ENCODE measurements at regions not wholly inside any gene's neighbourhood (a gene's known extent, or its start where the extent isn't known, plus 50 kb on each side); places are given as distances from the start of the nearest gene placed in this dataset.

- DNase-seq (ENCODE audit: low spot score), result no peak
- CTCF ChIA-PET, result no interaction called here
- H3K9me3 ChIP-seq (ENCODE audit: low read depth, low read length, poor library complexity, severe bottlenecking), result no peaks in the 10 kb centered on the region
- no peak overlapping the region for H3K4me3 ChIP-seq (ENCODE audit: low read depth, low read length, poor library complexity, severe bottlenecking)
- intact Hi-C loops (cut with micrococcal nuclease; ENCODE audit: unreplicated experiment), result no loop called here
- no peaks in the 10 kb centered on the region for H3K27me3 ChIP-seq (replicated peaks; ENCODE audit: insufficient read depth, low read depth, low read length, poor library complexity)
- no peaks in the 10 kb centered on the region for H3K36me3 ChIP-seq (ENCODE audit: insufficient read depth, low read length, poor library complexity, severe bottlenecking)
- POLR2A ChIA-PET (ENCODE audit: low non-redundant PET), result no interaction called here
- BruUV-seq (replicated peaks), result no TSS peak
- no peak overlapping the region for H3K27ac ChIP-seq (ENCODE audit: low read depth, low read length, poor library complexity, severe bottlenecking)
- no peaks in the 10 kb centered on the region for H3K4me1 ChIP-seq (ENCODE audit: insufficient read depth, low read length, poor library complexity, severe bottlenecking)
- TF ChIP-seq EZH2 (IDR thresholded peaks at IDR 0.05; ENCODE audit: borderline replicate concordance, low read depth, low read length, poor library complexity, severe bottlenecking), result no peak
- TF ChIP-seq CTCF (conservative IDR thresholded peaks at IDR 0.05; ENCODE audit: low read depth, low read length), result no peak
Measured at GRCh38 chr13:76790526-76790925, 95.7 kb downstream of the KCTD12 start.

GRCh38 chr13:76783798-76784197, 102.4 kb downstream of the KCTD12 start:
- no peak for DNase-seq (ENCODE audit: low spot score)
- H3K4me1 ChIP-seq (ENCODE audit: insufficient read depth, low read length, poor library complexity, severe bottlenecking), result no peaks in the 10 kb centered on the region
- no peak for TF ChIP-seq EZH2 (IDR thresholded peaks at IDR 0.05; ENCODE audit: borderline replicate concordance, low read depth, low read length, poor library complexity, severe bottlenecking)
- TF ChIP-seq CTCF (conservative IDR thresholded peaks at IDR 0.05; ENCODE audit: low read depth, low read length), result no peak
- intact Hi-C loops (cut with micrococcal nuclease; ENCODE audit: unreplicated experiment), result no loop called here
- no peaks in the 10 kb centered on the region for H3K36me3 ChIP-seq (ENCODE audit: insufficient read depth, low read length, poor library complexity, severe bottlenecking)
- POLR2A ChIA-PET (ENCODE audit: low non-redundant PET), result no interaction called here
- H3K4me3 ChIP-seq (ENCODE audit: low read depth, low read length, poor library complexity, severe bottlenecking), result no peak overlapping the region
- H3K27ac ChIP-seq (ENCODE audit: low read depth, low read length, poor library complexity, severe bottlenecking), result no peak overlapping the region
- CTCF ChIA-PET, result no interaction called here
- BruUV-seq (replicated peaks), result no TSS peak
- H3K9me3 ChIP-seq (ENCODE audit: low read depth, low read length, poor library complexity, severe bottlenecking), result no peaks in the 10 kb centered on the region
- H3K27me3 ChIP-seq (replicated peaks; ENCODE audit: insufficient read depth, low read depth, low read length, poor library complexity), result no peaks in the 10 kb centered on the region

GRCh38 chr13:76778853-76779252, 107.4 kb downstream of the KCTD12 start:
- Histone ChIP-seq H3K27ac (ENCODE audit: low read depth, low read length, poor library complexity, severe bottlenecking) (no peak overlapping the region), H3K27me3 (replicated peaks; ENCODE audit: insufficient read depth, low read depth, low read length, poor library complexity) (no peaks in the 10 kb centered on the region), H3K4me3 (ENCODE audit: low read depth, low read length, poor library complexity, severe bottlenecking) (no peak overlapping the region), H3K36me3 (ENCODE audit: insufficient read depth, low read length, poor library complexity, severe bottlenecking) (no peaks in the 10 kb centered on the region), H3K4me1 (ENCODE audit: insufficient read depth, low read length, poor library complexity, severe bottlenecking) (no peaks in the 10 kb centered on the region), H3K9me3 (ENCODE audit: low read depth, low read length, poor library complexity, severe bottlenecking) (no peaks in the 10 kb centered on the region)
- no peak for TF ChIP-seq EZH2 (IDR thresholded peaks at IDR 0.05; ENCODE audit: borderline replicate concordance, low read depth, low read length, poor library complexity, severe bottlenecking)
- TF ChIP-seq CTCF (conservative IDR thresholded peaks at IDR 0.05; ENCODE audit: low read depth, low read length), result no peak
- intact Hi-C loops (cut with micrococcal nuclease; ENCODE audit: unreplicated experiment), result no loop called here
- CTCF ChIA-PET, result no interaction called here
- POLR2A ChIA-PET (ENCODE audit: low non-redundant PET), result no interaction called here
- BruUV-seq (replicated peaks), result no TSS peak
- DNase-seq (ENCODE audit: low spot score), result no peak

Measured in A673 (cell line).